ENCODE measurements at regions not wholly inside any gene's neighbourhood (a gene's known extent, or its start where the extent isn't known, plus 50 kb on each side); places are given as distances from the start of the nearest gene placed in this dataset.

- TF ChIP-seq REST (IDR thresholded peaks at IDR 0.05; ENCODE audit: insufficient read depth in 1 of 2, low read depth in 2 of 2, low read length in 2 of 2) (no peak), POLR2AphosphoS5 (IDR thresholded peaks at IDR 0.05; ENCODE audit: low read depth, low read length) (no peak), TAF1 (IDR thresholded peaks at IDR 0.05; ENCODE audit: borderline replicate concordance, insufficient read depth, low read length) (no peak), SIN3A (IDR thresholded peaks at IDR 0.05; ENCODE audit: borderline replicate concordance, insufficient read depth, low read length) (no peak)
Observed at GRCh38 chr16:60930291-60930690, 1105.9 kb downstream of the CDH8 start.

All from PFSK-1 (cell line).